ENCODE measurements at regions not wholly inside any gene's neighbourhood (a gene's known extent, or its start where the extent isn't known, plus 50 kb on each side); places are given as distances from the start of the nearest gene placed in this dataset.
"Not testable (repeated sequence)": the region's sequence is repeated elsewhere in the genome, so short reads cannot be mapped to it uniquely, and the experiment has no call there.

GRCh38 chrY:18459136-18459535 is 87.4 kb upstream of the HSFY1 start:
- TF ChIP-seq POLR2A (IDR thresholded peaks at IDR 0.05), result not testable (repeated sequence)
- TF ChIP-seq, protein P1, sequence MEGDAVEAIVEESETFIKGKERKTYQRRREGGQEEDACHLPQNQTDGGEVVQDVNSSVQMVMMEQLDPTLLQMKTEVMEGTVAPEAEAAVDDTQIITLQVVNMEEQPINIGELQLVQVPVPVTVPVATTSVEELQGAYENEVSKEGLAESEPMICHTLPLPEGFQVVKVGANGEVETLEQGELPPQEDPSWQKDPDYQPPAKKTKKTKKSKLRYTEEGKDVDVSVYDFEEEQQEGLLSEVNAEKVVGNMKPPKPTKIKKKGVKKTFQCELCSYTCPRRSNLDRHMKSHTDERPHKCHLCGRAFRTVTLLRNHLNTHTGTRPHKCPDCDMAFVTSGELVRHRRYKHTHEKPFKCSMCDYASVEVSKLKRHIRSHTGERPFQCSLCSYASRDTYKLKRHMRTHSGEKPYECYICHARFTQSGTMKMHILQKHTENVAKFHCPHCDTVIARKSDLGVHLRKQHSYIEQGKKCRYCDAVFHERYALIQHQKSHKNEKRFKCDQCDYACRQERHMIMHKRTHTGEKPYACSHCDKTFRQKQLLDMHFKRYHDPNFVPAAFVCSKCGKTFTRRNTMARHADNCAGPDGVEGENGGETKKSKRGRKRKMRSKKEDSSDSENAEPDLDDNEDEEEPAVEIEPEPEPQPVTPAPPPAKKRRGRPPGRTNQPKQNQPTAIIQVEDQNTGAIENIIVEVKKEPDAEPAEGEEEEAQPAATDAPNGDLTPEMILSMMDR (IDR thresholded peaks at IDR 0.05), result not testable (repeated sequence)
